ENCODE measurements at regions not wholly inside any gene's neighbourhood (a gene's known extent, or its start where the extent isn't known, plus 50 kb on each side); places are given as distances from the start of the nearest gene placed in this dataset.

- no peak for ATAC-seq
- no peak for DNase-seq
- Histone ChIP-seq H3K27ac (no peak overlapping the region), H3K9me3 (no peaks in the 10 kb centered on the region), H3K27me3 (peaks cover 0 to 3% (median 0%) of the 10 kb centered on the region in 7 donors), H3K4me3 (no peak overlapping the region), H3K4me1 (no peaks in the 10 kb centered on the region), H3K36me3 (no peaks in the 10 kb centered on the region)
- 32 to 34% methylated on average over 3 of the region's 3 CpGs for WGBS, 2 donors
- TF ChIP-seq, protein P1, sequence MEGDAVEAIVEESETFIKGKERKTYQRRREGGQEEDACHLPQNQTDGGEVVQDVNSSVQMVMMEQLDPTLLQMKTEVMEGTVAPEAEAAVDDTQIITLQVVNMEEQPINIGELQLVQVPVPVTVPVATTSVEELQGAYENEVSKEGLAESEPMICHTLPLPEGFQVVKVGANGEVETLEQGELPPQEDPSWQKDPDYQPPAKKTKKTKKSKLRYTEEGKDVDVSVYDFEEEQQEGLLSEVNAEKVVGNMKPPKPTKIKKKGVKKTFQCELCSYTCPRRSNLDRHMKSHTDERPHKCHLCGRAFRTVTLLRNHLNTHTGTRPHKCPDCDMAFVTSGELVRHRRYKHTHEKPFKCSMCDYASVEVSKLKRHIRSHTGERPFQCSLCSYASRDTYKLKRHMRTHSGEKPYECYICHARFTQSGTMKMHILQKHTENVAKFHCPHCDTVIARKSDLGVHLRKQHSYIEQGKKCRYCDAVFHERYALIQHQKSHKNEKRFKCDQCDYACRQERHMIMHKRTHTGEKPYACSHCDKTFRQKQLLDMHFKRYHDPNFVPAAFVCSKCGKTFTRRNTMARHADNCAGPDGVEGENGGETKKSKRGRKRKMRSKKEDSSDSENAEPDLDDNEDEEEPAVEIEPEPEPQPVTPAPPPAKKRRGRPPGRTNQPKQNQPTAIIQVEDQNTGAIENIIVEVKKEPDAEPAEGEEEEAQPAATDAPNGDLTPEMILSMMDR (IDR thresholded peaks at IDR 0.05) = no peak
- intact Hi-C loops (cut with DNase I) = no loop called here
Measured at GRCh38 chr4:133263104-133263503, 114.0 kb downstream of the PCDH10 start.

DNA sequence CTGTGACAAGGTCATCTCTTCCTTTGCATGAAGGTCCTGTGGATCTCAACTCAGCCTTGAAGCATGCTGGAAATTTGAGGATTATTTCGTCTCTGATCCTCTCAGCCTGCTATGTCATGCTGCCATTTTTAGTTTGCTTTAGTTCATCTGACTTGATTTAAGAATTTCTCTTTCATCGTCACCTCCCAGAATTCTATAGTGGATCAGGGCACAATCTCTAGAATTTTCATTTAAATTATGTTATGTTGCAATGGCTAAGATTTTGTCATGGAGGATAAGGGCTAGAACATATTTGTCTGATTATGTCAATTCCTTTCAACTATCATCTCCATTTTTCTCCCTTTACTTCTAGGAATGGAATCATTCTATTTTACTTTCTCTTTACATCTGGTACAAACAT is 98.8 kb downstream of the PCDH10 start:
- no peak for DNase-seq
- Histone ChIP-seq H3K36me3 (no peaks in the 10 kb centered on the region), H3K4me1 (no peaks in the 10 kb centered on the region), H3K4me3 (no peak overlapping the region), H3K27ac (no peak overlapping the region), H3K9me3 (no peaks in the 10 kb centered on the region), H3K27me3 (no peaks in the 10 kb centered on the region)
- intact Hi-C loops (cut with DNase I) = no loop called here
- TF ChIP-seq, protein P1 (IDR thresholded peaks at IDR 0.05) = no peak
- ATAC-seq = no peak
- 78 to 86% methylated on average over 2 of the region's 2 CpGs for WGBS, 2 donors

GRCh38 chr4:133245226-133245625 is 96.1 kb downstream of the PCDH10 start:
- WGBS, 2 donors = 94 to 96% methylated on average over 1 of the region's 1 CpG
- Histone ChIP-seq H3K4me1 (no peaks in the 10 kb centered on the region), H3K4me3 (no peak overlapping the region), H3K9me3 (no peaks in the 10 kb centered on the region), H3K36me3 (no peaks in the 10 kb centered on the region), H3K27ac (no peak overlapping the region), H3K27me3 (no peaks in the 10 kb centered on the region)
- DNase-seq = no peak
- TF ChIP-seq, protein P1 (IDR thresholded peaks at IDR 0.05) = no peak
- no peak for ATAC-seq
- intact Hi-C loops (cut with DNase I) = no loop called here
